ENCODE measurements at regions not wholly inside any gene's neighbourhood (a gene's known extent, or its start where the extent isn't known, plus 50 kb on each side); places are given as distances from the start of the nearest gene placed in this dataset.

DNA sequence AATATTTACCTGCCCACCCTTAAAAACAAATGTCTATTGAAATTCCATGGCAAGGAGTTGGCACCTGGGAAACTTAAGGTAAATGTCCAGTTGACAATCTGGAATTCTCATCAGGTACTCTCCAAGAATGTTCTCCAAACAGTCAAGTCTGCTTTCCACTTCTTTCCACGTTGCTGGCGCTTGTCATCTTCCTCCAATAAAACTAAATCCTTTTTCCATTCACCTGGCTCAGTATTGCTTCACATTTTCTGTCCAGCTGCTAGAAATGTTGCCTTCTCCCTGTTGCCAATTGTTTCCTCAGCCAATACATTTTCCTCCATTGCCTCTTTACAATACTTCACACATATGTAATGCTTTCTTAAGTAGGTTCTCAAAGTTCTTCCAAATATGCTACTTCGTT is 1288.1 kb upstream of the MAP3K7 start:
- no peak for TF ChIP-seq CTCF (IDR thresholded peaks at IDR 0.05)
- DNase-seq (ENCODE audit: low spot score) (no peak), ATAC-seq (ENCODE audit: insufficient number of reproducible peaks, low FRiP score, low read depth) (no peak)
- no peaks in the 10 kb centered on the region for H3K4me1 ChIP-seq (ENCODE audit: control insufficient read depth in 1 of 2, low read depth in 2 of 2)
- no peaks in the 10 kb centered on the region for H3K27me3 ChIP-seq (replicated peaks; ENCODE audit: insufficient read depth)
- no peak overlapping the region for H3K27ac ChIP-seq
- H3K4me3 ChIP-seq, result no peak overlapping the region
- no peaks in the 10 kb centered on the region for H3K36me3 ChIP-seq
- no peaks in the 10 kb centered on the region for H3K9me3 ChIP-seq

GRCh38 chr6:91868539-91869202 is 1281.8 kb upstream of the MAP3K7 start:
- Histone ChIP-seq H3K4me3 (no peak overlapping the region), H3K27ac (no peak overlapping the region), H3K9me3 (no peaks in the 10 kb centered on the region), H3K27me3 (replicated peaks; ENCODE audit: insufficient read depth) (no peaks in the 10 kb centered on the region), H3K36me3 (no peaks in the 10 kb centered on the region), H3K4me1 (ENCODE audit: control insufficient read depth in 1 of 2, low read depth in 2 of 2) (no peaks in the 10 kb centered on the region)
- ATAC-seq (ENCODE audit: insufficient number of reproducible peaks, low FRiP score, low read depth), result no peak
- TF ChIP-seq CTCF (IDR thresholded peaks at IDR 0.05), result no peak
- DNase-seq (ENCODE audit: low spot score), result no peak

- Histone ChIP-seq H3K4me3 (no peak overlapping the region), H3K36me3 (no peaks in the 10 kb centered on the region), H3K9me3 (no peaks in the 10 kb centered on the region), H3K4me1 (ENCODE audit: control insufficient read depth in 1 of 2, low read depth in 2 of 2) (no peaks in the 10 kb centered on the region), H3K27me3 (replicated peaks; ENCODE audit: insufficient read depth) (no peaks in the 10 kb centered on the region), H3K27ac (no peak overlapping the region)
- TF ChIP-seq CTCF (IDR thresholded peaks at IDR 0.05), result no peak
- no peak for DNase-seq (ENCODE audit: low spot score)
- ATAC-seq (ENCODE audit: insufficient number of reproducible peaks, low FRiP score, low read depth), result no peak
These were observed 1279.0 kb upstream of the MAP3K7 start for GRCh38 chr6:91865889-91866288.

DNA sequence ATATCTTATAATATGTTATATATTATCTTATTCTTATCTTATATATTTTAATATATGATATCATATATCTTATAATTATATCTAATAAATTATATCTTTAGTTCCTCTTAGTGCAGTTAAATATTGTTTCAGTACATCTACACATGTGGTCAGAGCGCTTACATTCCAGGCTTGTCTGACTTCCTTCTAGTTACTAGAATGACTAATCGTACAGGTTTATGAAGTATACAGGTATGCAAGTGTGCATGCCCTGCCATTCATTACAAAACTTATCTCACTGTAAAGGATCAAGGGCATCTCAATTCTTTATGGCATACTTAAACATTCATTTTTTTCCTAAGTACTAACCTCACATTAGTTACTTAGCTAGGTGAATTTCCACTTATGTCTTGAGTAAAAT is 1278.0 kb upstream of the MAP3K7 start:
- Histone ChIP-seq H3K4me1 (ENCODE audit: control insufficient read depth in 1 of 2, low read depth in 2 of 2) (no peaks in the 10 kb centered on the region), H3K27me3 (replicated peaks; ENCODE audit: insufficient read depth) (no peaks in the 10 kb centered on the region), H3K27ac (no peak overlapping the region), H3K9me3 (no peaks in the 10 kb centered on the region), H3K4me3 (no peak overlapping the region), H3K36me3 (no peaks in the 10 kb centered on the region)
- ATAC-seq (ENCODE audit: insufficient number of reproducible peaks, low FRiP score, low read depth), result no peak
- no peak for DNase-seq (ENCODE audit: low spot score)
- no peak for TF ChIP-seq CTCF (IDR thresholded peaks at IDR 0.05)

- Histone ChIP-seq H3K4me1 (ENCODE audit: control insufficient read depth in 1 of 2, low read depth in 2 of 2) (no peaks in the 10 kb centered on the region), H3K9me3 (no peaks in the 10 kb centered on the region), H3K27ac (no peak overlapping the region), H3K4me3 (no peak overlapping the region), H3K27me3 (replicated peaks; ENCODE audit: insufficient read depth) (no peaks in the 10 kb centered on the region), H3K36me3 (no peaks in the 10 kb centered on the region)
- no peak for TF ChIP-seq CTCF (IDR thresholded peaks at IDR 0.05)
- no peak for DNase-seq (ENCODE audit: low spot score)
- ATAC-seq (ENCODE audit: insufficient number of reproducible peaks, low FRiP score, low read depth), result no peak
These were observed 1273.9 kb upstream of the MAP3K7 start for GRCh38 chr6:91860541-91861335.

Measured in thoracic aorta (tissue), 2 donors.